ENCODE measurements at regions not wholly inside any gene's neighbourhood (a gene's known extent, or its start where the extent isn't known, plus 50 kb on each side); places are given as distances from the start of the nearest gene placed in this dataset.

DNA sequence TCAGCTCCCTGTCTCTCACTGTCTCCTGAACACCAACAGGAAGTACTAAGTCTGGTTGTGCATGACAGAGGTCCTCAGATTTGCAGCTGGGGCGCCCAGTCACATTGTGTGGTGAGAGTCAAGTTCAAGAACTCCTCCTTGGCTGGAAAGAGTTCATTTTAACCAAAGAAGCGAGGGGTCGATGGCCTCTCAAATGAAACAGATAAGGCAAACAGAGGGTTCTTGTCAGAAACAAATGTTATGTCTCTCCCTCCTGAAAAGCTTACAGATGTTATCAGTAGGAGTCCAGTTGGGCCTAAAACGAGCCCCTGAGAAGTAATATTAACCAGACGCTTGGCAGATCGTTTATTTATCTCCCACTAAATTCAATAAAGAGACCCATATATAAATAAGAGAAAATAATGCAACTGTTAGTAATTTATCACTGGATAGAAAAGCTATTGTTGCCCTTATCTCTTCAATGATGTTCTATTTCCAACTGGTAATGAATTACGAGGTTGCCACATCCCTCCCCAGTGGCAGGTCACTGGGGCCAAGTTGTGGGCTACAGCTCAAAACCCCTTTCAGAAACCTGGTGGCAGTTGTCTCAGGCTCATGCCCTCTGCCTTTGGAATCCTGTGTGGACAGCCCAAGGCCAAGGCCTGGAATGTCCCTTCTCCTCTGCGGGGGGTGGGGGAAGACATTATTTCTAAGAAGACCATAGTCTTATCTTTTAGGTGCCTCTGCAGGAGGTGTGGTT, 307.5 kb upstream of the DYNLRB2 start:
- Mint-ChIP-seq H3K9me3 (peaks cover 43% of the 10 kb centered on the region), H3K27ac (no peak overlapping the region), H3K4me3 (no peak overlapping the region), H3K4me1 (no peaks in the 10 kb centered on the region), H3K36me3 (peaks cover 6% of the 10 kb centered on the region; the same call in 1 of the 2 replicates), H3K27me3 (ENCODE audit: low read depth) (no peaks in the 10 kb centered on the region; the same call in 1 of the 2 replicates)
- no peak for ATAC-seq
- no peak for DNase-seq (ENCODE audit: low spot score)
- CTCF ChIA-PET, result no interaction called here
- no peak for TF ChIP-seq TCF7 (CRISPR knock-in tag; IDR thresholded peaks at IDR 0.05; ENCODE audit: low read depth)
- POLR2A ChIA-PET, result no interaction called here

DNA sequence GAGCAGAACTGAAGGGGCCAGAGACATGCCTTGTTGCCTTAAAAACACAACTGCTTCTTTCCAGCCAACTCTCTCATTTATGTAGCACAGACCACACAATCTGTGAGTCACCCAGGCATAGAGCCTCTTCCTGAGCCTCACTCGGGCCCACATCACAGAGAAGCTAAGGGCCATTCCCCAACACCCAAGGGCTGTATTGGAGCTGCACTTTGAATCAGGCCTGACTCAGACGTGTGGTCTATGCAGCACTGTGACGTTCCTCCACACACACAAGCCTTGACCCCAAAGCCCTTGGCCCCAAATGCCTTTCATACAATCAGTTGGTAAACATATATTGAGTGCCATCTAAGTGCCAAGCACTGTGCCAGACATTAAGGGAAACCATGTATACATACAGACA, 308.9 kb upstream of the DYNLRB2 start:
- no peaks in the 10 kb centered on the region for H3K27me3 Mint-ChIP-seq (ENCODE audit: low read depth)
- H3K9me3 Mint-ChIP-seq, result peaks cover 47% of the 10 kb centered on the region
- DNase-seq (ENCODE audit: low spot score) (no peak), ATAC-seq (no peak)
- H3K27ac Mint-ChIP-seq, result no peak overlapping the region
- CTCF ChIA-PET, result no interaction called here
- POLR2A ChIA-PET, result no interaction called here
- peaks cover 4% of the 10 kb centered on the region for H3K36me3 Mint-ChIP-seq
- H3K4me1 Mint-ChIP-seq, result no peaks in the 10 kb centered on the region
- H3K4me3 Mint-ChIP-seq, result no peak overlapping the region
- TF ChIP-seq ATF3 (CRISPR knock-in tag; conservative IDR thresholded peaks at IDR 0.05) (no peak), MXD4 (CRISPR knock-in tag; IDR thresholded peaks at IDR 0.05; ENCODE audit: borderline replicate concordance) (no peak), USF2 (CRISPR knock-in tag; IDR thresholded peaks at IDR 0.05) (no peak), ZNF219 (CRISPR knock-in tag; IDR thresholded peaks at IDR 0.05; ENCODE audit: borderline replicate concordance) (no peak), ZNF121 (CRISPR knock-in tag; IDR thresholded peaks at IDR 0.05) (no peak), ARID4B (CRISPR knock-in tag; IDR thresholded peaks at IDR 0.05; ENCODE audit: borderline replicate concordance) (no peak), NFYB (CRISPR knock-in tag; conservative IDR thresholded peaks at IDR 0.05; ENCODE audit: low read depth) (no peak), ATF1 (CRISPR knock-in tag; IDR thresholded peaks at IDR 0.05) (no peak), E2F4 (CRISPR knock-in tag; IDR thresholded peaks at IDR 0.05; ENCODE audit: borderline replicate concordance, low read depth) (no peak), ETV6 (CRISPR knock-in tag; IDR thresholded peaks at IDR 0.05) (no peak), ZSCAN18 (CRISPR knock-in tag; IDR thresholded peaks at IDR 0.05) (no peak), JAZF1 (CRISPR knock-in tag; IDR thresholded peaks at IDR 0.05) (no peak), HMGXB4 (CRISPR knock-in tag; IDR thresholded peaks at IDR 0.05) (no peak), ZNF671 (CRISPR knock-in tag; IDR thresholded peaks at IDR 0.05) (no peak)
- TF ChIP-seq, protein P1, sequence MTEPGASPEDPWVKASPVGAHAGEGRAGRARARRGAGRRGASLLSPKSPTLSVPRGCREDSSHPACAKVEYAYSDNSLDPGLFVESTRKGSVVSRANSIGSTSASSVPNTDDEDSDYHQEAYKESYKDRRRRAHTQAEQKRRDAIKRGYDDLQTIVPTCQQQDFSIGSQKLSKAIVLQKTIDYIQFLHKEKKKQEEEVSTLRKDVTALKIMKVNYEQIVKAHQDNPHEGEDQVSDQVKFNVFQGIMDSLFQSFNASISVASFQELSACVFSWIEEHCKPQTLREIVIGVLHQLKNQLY (CRISPR knock-in tag; IDR thresholded peaks at IDR 0.05), result no peak
- TF ChIP-seq, protein P2, sequence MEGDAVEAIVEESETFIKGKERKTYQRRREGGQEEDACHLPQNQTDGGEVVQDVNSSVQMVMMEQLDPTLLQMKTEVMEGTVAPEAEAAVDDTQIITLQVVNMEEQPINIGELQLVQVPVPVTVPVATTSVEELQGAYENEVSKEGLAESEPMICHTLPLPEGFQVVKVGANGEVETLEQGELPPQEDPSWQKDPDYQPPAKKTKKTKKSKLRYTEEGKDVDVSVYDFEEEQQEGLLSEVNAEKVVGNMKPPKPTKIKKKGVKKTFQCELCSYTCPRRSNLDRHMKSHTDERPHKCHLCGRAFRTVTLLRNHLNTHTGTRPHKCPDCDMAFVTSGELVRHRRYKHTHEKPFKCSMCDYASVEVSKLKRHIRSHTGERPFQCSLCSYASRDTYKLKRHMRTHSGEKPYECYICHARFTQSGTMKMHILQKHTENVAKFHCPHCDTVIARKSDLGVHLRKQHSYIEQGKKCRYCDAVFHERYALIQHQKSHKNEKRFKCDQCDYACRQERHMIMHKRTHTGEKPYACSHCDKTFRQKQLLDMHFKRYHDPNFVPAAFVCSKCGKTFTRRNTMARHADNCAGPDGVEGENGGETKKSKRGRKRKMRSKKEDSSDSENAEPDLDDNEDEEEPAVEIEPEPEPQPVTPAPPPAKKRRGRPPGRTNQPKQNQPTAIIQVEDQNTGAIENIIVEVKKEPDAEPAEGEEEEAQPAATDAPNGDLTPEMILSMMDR (IDR thresholded peaks at IDR 0.05), result no peak
- TF ChIP-seq, protein P3, sequence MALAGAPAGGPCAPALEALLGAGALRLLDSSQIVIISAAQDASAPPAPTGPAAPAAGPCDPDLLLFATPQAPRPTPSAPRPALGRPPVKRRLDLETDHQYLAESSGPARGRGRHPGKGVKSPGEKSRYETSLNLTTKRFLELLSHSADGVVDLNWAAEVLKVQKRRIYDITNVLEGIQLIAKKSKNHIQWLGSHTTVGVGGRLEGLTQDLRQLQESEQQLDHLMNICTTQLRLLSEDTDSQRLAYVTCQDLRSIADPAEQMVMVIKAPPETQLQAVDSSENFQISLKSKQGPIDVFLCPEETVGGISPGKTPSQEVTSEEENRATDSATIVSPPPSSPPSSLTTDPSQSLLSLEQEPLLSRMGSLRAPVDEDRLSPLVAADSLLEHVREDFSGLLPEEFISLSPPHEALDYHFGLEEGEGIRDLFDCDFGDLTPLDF (CRISPR knock-in tag; IDR thresholded peaks at IDR 0.05), result no peak

Measured in WTC11 (cell line).